ENCODE measurements at regions not wholly inside any gene's neighbourhood (a gene's known extent, or its start where the extent isn't known, plus 50 kb on each side); places are given as distances from the start of the nearest gene placed in this dataset.

DNA sequence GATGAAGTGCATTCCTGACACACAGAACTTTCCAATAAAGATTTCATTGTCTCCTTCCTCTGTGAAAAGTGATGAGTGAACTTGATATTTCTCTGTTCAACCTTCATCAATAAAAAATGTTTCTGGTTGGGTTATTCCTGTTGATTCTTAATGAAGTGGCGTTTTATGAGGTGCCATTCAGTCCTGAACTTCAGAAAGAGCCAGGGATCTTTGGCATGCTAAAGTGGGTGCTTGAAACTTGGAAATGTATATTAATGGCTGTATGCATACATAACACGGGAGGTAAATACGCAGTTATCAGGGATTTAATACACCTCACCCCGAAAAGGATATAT is 151.6 kb downstream of the ACTR3B start (continued):
- TF ChIP-seq, protein P1, sequence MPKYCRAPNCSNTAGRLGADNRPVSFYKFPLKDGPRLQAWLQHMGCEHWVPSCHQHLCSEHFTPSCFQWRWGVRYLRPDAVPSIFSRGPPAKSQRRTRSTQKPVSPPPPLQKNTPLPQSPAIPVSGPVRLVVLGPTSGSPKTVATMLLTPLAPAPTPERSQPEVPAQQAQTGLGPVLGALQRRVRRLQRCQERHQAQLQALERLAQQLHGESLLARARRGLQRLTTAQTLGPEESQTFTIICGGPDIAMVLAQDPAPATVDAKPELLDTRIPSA (CRISPR knock-in tag; IDR thresholded peaks at IDR 0.05; ENCODE audit: borderline replicate concordance), result no peak

DNA sequence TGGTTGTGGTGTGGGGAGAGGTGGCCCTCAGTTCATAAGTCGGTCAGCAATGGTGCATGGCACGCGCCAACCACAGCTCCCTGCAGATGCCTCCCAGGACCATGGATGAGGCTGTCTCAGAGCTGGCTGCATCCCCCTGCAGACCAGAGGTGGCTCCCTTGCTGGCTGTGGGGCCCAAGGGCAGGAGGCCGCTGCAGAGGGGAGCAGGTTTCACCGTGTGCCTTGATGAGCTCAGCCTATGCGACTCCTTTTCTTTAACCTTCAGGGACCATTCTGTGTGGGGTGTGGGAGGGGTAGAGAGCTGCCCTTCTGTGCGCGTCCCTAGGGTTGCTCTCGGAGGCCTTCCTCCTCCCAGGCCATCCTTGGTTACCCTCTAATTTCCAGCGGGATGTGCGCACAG is 152.4 kb downstream of the ACTR3B start:
- TF ChIP-seq MTA1 (CRISPR knock-in tag; IDR thresholded peaks at IDR 0.05; ENCODE audit: borderline replicate concordance), result no peak
- TF ChIP-seq, protein P2, sequence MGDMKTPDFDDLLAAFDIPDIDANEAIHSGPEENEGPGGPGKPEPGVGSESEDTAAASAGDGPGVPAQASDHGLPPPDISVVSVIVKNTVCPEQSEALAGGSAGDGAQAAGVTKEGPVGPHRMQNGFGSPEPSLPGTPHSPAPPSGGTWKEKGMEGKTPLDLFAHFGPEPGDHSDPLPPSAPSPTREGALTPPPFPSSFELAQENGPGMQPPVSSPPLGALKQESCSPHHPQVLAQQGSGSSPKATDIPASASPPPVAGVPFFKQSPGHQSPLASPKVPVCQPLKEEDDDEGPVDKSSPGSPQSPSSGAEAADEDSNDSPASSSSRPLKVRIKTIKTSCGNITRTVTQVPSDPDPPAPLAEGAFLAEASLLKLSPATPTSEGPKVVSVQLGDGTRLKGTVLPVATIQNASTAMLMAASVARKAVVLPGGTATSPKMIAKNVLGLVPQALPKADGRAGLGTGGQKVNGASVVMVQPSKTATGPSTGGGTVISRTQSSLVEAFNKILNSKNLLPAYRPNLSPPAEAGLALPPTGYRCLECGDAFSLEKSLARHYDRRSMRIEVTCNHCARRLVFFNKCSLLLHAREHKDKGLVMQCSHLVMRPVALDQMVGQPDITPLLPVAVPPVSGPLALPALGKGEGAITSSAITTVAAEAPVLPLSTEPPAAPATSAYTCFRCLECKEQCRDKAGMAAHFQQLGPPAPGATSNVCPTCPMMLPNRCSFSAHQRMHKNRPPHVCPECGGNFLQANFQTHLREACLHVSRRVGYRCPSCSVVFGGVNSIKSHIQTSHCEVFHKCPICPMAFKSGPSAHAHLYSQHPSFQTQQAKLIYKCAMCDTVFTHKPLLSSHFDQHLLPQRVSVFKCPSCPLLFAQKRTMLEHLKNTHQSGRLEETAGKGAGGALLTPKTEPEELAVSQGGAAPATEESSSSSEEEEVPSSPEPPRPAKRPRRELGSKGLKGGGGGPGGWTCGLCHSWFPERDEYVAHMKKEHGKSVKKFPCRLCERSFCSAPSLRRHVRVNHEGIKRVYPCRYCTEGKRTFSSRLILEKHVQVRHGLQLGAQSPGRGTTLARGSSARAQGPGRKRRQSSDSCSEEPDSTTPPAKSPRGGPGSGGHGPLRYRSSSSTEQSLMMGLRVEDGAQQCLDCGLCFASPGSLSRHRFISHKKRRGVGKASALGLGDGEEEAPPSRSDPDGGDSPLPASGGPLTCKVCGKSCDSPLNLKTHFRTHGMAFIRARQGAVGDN (CRISPR knock-in tag; IDR thresholded peaks at IDR 0.05), result peak; percentile 37; the same call in 1 of the 2 replicates
- Histone ChIP-seq H3K9me3 (ENCODE audit: low read length) (no peaks in the 10 kb centered on the region), H3K4me1 (ENCODE audit: insufficient read depth, low read length) (peaks cover 61% of the 10 kb centered on the region), H3K79me2 (ENCODE audit: insufficient read depth, low read length) (no peaks in the 10 kb centered on the region), H3K27ac (ENCODE audit: extremely low read length, insufficient read depth, low read length) (no peak overlapping the region), H3K27me3 (ENCODE audit: control insufficient read depth in 1 of 2, insufficient read depth in 2 of 2, low read length in 2 of 2) (no peaks in the 10 kb centered on the region), H3K4me3 (replicated peaks in 1 of 3; ENCODE audit: insufficient read depth in 1 of 3, low read depth in 2 of 3, low read length in 3 of 3) (no peak overlapping the region), H4K20me1 (ENCODE audit: insufficient read depth, low read length) (no peaks in the 10 kb centered on the region), H3K9ac (ENCODE audit: insufficient read depth, low read depth, low read length) (no peak overlapping the region), H3K36me3 (replicated peaks in 1 of 2; ENCODE audit: control insufficient read depth in 1 of 2, insufficient read depth in 2 of 2, low read length in 2 of 2) (no peaks in the 10 kb centered on the region), H3K4me2 (ENCODE audit: low read depth, low read length) (no peak overlapping the region), H2AFZ (ENCODE audit: low read length) (no peak overlapping the region)
- no TSS peak for BruUV-seq (replicated peaks)
- FAIRE-seq, result no peak
- no peak for ATAC-seq
- 88% methylated on average over 7 of the region's 11 CpGs for WGBS (ENCODE audit: low lambda C conversion rate)
- DNase-seq (ENCODE audit: low spot score), result no peak
- CTCF ChIA-PET (ENCODE audit: low intra/inter-chr PET ratio, low total read pairs), result no interaction called here
- in situ Hi-C loops (cut with HindIII; ENCODE audit: extremely low pct_ligation_motif_present, low pct_unique_long_range_greater_than_20kb) (no loop called here), intact Hi-C loops (cut with micrococcal nuclease; ENCODE audit: unreplicated experiment) (no loop called here)
- POLR2A ChIA-PET, result interaction anchor here (2.4 kb wide), 1 partner anchor 12 kb away, joined by 17 read pairs; no protein-coding TSS in a partner anchor
